VCaP (cell line): ENCODE measurements at regions not wholly inside any gene's neighbourhood (a gene's known extent, or its start where the extent isn't known, plus 50 kb on each side); places are given as distances from the start of the nearest gene placed in this dataset.

Experiments
- H3K27ac ChIP-seq: fragments of 450-650 bp; 2 replicates; pipeline ENCODE4 v1.5.1; 2017
- CTCF ChIP-seq: fragments of 450-650 bp; conservative IDR thresholded peaks from 2 replicates; pipeline ENCODE4 v1.5.1; 2017; ENCODE audit warnings: mild to moderate bottlenecking, moderate library complexity

GRCh38 chr18:72102412-72102811 lies 441.7 kb downstream of the CBLN2 start:
- no peak for TF ChIP-seq CTCF
- no peak overlapping the region for H3K27ac ChIP-seq

GRCh38 chr18:72100465-72101004 lies 443.6 kb downstream of the CBLN2 start:
- TF ChIP-seq CTCF: no peak
- H3K27ac ChIP-seq: no peak overlapping the region

GRCh38 chr18:72091369-72091768 lies 452.8 kb downstream of the CBLN2 start:
- H3K27ac ChIP-seq: no peak overlapping the region
- TF ChIP-seq CTCF: no peak

GRCh38 chr18:72089432-72089831 lies 454.7 kb downstream of the CBLN2 start:
- TF ChIP-seq CTCF: no peak
- no peak overlapping the region for H3K27ac ChIP-seq

- peak; percentile 71 for TF ChIP-seq CTCF
- no peak overlapping the region for H3K27ac ChIP-seq
Measured at GRCh38 chr18:72086421-72086820, 457.7 kb downstream of the CBLN2 start.

- H3K27ac ChIP-seq: no peak overlapping the region
- no peak for TF ChIP-seq CTCF
Measured at GRCh38 chr18:72075040-72075439, 469.1 kb downstream of the CBLN2 start.

- no peak overlapping the region for H3K27ac ChIP-seq
- no peak for TF ChIP-seq CTCF
Measured at GRCh38 chr18:72063001-72063400, 481.1 kb downstream of the CBLN2 start.
